Activated CD8-positive, alpha-beta memory T cell treated with anti-CD3 and anti-CD28 coated beads for 48 hours (primary cell): ENCODE measurements at regions not wholly inside any gene's neighbourhood (a gene's known extent, or its start where the extent isn't known, plus 50 kb on each side); places are given as distances from the start of the nearest gene placed in this dataset.

Experiments used
- DNase-seq, 3 experiments: peaks; one replicate each; pipeline ENCODE4 v3.0.0-alpha.2; 2020; ENCODE audit warnings: low read depth in 2 of 3, low spot score in 2 of 3

- peak in 1 of 3 experiments; percentile 4 for DNase-seq
These were observed 621.9 kb downstream of the ACTR3B start for GRCh38 chr7:153381275-153382040.

- no peak for DNase-seq
These were observed 623.1 kb downstream of the ACTR3B start for GRCh38 chr7:153382641-153383101.

DNA sequence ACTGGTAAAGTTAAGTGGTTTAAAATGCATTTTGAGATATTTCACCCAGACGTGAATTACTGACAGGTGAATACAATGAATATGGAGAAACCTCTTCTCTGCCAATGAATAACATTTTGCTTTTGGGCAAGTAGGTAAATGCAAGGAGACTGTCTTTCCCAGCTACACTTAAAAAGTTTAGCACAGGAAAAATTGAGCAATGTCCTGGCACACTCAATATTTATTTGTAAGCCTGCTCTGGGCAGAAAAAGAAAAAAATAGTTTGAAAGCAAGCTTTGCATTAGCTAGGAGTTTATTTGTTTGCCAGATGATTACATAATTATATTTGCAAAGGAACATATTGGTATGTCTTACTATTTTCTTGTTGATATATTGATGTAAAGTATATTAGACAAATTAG is 624.2 kb downstream of the ACTR3B start:
- DNase-seq, result no peak

- DNase-seq, result no peak
These were observed 626.0 kb downstream of the ACTR3B start for GRCh38 chr7:153385502-153385901.

GRCh38 chr7:153386556-153386955 is 627.0 kb downstream of the ACTR3B start:
- no peak for DNase-seq

DNA sequence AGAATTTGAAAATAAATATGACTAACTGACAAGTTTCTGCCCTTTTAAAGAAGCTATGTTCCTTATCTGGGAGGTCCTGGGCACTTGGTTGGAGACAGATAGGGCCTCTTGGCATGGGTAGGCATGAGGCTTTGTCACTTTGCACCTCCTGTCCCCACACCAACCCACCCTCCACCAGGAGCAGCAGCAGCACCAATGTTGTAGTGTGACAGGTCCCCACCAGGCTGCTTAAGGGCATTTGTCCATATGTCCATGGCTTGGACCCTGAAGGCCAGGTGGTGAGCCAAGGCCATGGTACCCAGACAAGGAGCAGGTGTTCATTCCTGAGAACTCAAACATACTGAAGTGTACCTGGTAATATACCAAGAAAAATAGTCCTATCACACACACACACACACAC is 629.1 kb downstream of the ACTR3B start:
- no peak for DNase-seq

DNA sequence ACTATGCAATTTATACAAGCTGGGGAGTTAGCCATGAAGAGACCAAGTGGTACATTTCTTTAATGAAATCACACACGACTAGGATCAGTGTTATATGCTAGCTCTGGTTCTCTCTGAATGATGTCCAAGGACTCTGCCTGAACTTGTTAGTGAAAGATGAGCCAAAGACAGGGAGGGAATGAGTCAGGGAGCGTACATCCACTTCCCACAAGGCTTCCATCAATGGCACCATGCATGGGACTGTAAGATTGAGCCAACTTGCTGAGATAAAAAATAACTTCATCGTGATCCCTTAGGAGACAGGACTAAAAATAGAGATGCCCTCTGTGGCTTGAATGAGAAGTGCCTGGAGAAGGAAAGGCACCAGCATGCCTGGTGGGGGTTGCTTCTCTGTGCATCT is 629.7 kb downstream of the ACTR3B start:
- no peak for DNase-seq

DNA sequence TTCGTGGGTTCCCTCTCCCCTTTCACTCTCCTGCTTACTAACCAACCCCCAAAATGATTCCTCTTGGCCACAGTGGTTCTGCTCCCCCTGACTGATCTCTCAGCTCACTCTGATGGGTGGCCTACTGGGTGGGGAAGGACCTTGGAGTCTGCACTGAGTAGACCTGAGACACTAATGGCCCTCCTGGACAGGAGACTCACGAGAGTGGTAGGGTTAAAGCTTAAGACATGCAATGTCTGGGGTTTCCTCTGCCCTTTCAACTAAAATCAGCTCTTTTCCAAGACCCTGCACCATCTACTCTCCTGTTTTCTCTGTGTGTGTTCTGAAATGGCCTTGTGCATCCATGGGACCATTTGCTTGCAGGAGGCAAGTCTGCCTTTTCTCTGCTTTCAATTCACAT is 631.4 kb downstream of the ACTR3B start:
- DNase-seq, result no peak

- DNase-seq, result no peak
These were observed 633.2 kb downstream of the ACTR3B start for GRCh38 chr7:153392726-153393125.

GRCh38 chr7:153393666-153394065 is 634.1 kb downstream of the ACTR3B start:
- DNase-seq, result no peak

DNA sequence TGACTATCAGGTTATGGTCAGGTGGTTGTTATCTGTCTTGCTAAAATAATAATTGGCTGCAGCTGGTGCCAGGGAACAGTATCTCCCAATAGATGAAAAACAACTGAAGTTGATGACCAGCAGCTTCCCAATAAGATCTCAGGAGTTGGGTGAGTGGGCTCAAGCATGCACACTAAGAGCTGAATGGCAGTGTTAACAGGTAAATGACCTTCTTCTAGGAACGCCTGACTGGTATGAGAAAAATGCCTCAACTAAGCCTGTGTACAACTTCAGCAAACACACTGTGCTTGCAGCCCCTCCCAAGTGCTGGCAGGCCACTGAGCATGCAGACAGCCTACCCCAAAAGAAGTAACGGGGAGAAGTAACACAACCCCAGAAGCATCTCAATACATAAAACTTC is 636.9 kb downstream of the ACTR3B start:
- DNase-seq, result no peak

- no peak for DNase-seq
These were observed 637.9 kb downstream of the ACTR3B start for GRCh38 chr7:153397459-153397858.

- no peak for DNase-seq
These were observed 638.4 kb downstream of the ACTR3B start for GRCh38 chr7:153397906-153398305.

DNA sequence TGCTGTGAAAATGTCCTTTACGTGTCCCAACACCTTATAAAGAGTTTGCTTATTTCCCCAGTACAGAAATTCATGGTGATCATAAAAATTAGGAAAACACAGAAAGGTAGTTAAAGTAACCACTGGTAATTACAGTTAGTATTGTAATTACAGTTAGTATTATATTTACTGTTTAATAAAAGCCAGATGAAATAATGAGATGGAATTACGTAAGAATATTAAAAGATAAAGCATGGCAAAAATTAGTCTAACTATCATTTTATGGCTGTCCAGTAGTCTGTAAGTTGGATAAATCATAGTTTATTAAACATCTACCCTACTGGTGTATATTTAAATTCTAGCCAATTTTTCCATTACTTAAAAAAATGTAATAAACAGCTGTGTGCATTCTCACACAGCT is 638.8 kb downstream of the ACTR3B start:
- DNase-seq, result no peak

DNA sequence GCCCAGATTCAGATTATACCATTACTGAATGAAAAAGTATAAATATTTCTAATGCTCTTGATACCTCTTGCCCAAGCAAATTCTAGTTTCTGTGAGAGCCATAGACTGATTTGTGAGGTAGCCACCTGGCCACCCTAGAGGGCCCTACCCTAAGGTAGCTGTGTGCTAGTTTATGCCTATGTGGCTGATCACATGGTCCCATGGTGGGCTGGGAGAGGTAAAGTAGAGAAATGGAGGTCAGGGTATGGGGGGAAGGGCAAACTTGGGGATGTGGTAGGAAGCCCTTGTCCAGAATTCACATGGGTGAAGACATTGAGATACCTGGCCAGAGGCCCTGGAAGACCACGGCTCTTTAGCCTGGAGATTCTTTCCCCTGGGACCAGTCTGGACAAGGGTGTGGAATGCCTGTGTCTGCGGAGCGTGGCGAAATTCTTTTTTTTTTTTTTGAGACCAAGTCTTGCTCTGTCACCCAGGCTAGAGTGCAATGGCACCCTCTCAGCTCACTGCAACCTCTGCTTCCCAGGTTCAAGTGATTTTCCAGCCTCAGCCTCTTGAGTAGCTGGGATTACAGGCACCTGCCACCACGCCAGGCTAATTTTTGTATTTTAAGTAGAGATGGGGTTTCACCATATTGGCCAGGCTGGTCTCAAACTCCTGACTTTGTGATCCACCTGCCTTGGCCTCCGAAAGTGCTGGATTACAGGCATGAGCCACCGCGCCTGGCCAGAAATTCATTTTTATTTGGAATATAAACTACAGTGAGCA is 639.4 kb downstream of the ACTR3B start:
- DNase-seq, result no peak

DNA sequence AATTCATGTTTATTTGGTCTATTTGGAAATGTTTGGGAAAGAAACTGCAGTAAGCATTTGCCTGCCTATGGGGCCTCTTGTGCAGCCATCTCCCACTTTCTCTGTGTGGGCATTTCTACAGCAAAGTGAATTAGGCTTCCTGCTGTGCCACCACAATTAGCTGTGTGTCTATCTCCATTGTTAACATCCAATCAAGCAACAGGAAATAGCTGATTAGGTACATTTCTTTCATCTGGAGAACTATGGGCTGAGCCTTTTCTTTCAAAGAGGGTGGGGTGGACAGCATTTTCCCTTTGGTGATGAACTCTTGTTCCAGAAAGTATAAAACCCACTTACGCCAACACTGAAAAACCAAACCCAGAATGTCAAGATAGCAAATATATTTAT is 640.0 kb downstream of the ACTR3B start:
- no peak for DNase-seq

DNA sequence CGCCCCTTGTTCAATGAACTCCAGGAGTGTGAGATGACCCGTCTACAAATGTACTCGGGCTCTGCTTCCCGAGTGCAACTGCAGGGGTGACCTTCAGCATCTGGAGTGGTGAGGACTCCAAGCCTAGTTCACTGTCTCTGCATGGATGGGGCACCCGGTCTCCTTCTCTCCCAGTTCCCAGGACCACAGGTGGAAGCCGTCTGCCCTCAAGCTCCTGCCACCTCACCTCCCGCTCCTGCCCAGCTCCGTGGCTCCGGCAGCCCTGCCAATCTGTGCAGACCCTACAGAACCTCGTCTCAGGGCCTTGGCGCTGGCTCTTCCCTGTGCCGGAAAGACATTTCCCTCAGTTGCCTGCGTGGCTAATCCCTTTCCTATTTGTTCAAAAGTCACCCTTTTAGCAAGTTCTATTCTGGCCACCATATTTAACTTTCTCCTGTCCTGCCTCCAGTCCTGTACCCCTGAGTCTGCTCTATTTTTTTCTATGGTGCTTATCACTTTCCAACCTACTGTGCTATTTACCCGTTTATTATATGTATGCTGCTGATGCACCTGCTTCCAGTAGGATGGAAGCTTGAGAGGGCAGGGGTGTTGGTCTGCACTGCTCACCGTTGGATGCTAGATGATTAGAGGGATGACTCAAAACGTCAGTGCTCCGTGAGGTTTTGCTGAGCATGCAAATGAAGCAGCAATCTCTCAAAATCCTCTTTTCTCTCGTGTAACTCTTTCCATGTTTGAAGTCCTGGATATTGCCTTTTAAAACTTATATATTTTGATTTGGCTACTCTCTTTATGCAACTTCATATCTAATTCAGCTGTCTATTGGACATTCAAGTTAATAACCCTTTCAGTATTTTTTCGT is 641.4 kb downstream of the ACTR3B start:
- DNase-seq, result no peak

DNA sequence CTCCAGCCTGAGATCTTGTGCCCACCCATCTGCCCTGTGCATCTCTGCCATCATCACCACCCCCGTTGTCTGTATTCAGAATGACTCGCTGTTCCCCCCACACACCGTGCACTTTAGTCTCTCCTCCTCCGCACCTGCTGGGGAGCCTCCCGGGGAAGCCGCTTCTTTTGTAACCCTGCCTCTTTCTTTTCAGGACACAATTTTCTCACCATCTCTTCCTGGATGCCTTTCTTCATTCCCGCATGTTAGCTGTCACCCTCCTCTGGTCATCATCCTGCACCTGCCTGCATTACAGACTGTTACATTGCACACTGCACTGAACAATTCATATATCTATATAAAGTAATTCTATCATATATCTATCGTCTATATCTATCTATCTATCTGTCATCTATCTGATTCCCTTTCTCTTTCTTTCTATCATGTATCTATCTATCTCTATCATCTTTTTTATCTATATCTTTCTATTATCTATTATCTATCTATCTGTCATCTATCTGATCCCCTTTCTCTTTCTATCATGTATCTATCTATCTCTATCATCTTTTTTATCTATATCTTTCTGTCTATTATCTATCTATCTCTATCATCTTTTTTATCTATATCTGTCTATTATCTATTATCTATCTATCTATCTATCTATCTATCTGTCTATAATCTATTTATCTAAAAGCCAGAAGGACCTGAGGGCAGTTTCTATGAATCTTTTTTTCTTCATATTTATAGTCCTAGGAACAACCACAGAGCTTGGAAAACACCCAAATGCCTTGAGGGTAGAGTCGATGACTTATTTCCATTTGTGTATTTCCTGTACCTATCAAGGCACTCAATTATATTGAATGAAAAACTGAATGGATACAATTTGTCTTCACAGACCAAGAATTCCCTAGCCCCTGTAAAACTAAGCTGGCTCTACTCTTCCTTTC is 642.5 kb downstream of the ACTR3B start:
- DNase-seq, result no peak

DNA sequence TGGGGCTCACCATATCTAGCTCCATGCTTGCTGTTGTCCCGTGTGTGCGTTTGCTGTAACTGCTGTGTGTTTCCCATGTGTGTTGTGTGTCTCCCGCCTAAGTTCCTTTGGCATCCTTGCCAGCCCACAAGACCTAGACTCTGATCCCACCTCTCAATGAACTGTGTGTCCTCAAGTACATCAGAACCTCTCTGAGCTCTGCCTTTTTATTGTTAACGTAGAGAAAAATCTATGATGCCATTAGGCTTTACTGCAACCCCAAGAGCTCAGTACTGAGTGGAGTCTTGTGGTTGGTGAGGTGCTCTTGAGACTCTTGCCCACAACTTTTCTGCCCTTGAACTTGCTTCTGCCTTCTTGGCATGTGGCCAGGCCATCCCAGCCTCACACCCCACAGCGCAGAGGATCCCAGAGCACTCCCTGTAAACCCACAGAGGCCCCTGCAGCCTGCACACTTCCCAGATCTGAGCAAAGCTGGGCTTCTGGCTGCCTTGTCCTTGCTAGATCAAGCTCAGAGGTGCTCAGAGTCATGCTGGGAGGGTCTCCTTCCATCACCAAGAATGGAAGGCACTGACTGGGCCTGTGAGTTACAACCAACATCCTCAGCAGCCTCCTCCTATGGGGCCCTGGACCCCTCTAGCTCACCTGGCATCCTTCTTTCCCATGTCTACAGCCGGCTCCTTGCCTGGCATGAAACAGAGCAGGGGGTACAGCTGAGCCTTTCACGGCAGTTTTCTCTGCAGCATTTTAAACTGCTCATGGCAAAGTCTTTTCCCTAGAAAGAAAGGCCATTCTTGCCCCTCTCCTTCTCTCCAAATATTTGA is 643.4 kb downstream of the ACTR3B start:
- DNase-seq, result no peak

DNA sequence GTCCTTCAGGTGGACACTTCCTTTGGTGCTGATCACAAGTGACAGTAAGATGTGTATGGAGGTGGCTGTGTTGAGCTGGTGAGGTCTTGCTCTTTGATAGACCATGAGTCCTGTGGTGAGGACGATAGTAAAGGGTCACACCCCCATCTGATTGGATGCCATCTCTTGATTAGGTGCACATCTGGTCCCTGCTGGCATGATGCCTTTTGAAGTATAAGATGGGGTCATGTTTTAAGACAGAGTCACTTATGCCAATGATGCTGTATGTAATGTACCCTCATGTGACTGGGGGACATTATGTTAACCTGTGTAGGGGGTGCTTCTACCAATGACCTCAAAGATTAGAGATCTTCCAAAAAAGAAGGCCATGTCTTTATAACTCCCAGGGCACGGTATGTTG is 644.6 kb downstream of the ACTR3B start:
- DNase-seq, result no peak
